ENCODE measurements at regions not wholly inside any gene's neighbourhood (a gene's known extent, or its start where the extent isn't known, plus 50 kb on each side); places are given as distances from the start of the nearest gene placed in this dataset.
A peak's percentile ranks its signal among the peaks of the same experiment; 100 is the strongest.

DNA sequence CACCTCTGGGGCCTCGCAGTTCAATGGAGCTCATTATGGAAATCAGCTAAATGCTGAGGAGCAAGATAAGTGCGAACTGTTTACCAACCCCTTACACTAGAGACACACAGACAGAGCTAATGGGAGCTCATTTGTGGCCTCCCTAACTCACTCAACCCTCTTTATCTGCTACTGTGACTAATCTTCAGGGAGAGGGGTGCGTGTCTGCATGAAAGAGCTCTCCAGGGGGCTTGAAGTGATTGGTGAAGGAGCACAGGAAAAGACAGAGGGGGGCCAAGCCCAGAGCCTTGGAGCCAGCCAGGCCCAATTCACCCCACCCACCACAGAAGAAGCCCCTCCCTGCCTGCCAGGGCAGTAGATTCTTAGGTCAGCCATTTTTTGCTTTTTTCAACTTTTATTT lies 466.8 kb upstream of the BRINP1 start:
- no peak overlapping the region for H2BK5ac ChIP-seq (ENCODE audit: low read depth, low read length, poor library complexity)

GRCh38 chr9:119834064-119834620 lies 464.9 kb upstream of the BRINP1 start:
- no peak overlapping the region for H2BK120ac ChIP-seq (ENCODE audit: insufficient read depth, low read length, poor library complexity)
- no peak overlapping the region for H3K9ac ChIP-seq (ENCODE audit: low read length)
- no peak overlapping the region for H3K27ac ChIP-seq (ENCODE audit: low read depth, low read length)
- no peaks in the 10 kb centered on the region for H3K9me3 ChIP-seq (ENCODE audit: insufficient read depth, low read depth, low read length)
- no peaks in the 10 kb centered on the region for H3K4me1 ChIP-seq (ENCODE audit: control insufficient read depth in 1 of 2, insufficient read depth in 2 of 2, low read length in 2 of 2)
- WGBS (ENCODE audit: extremely low coverage, insufficient coverage, insufficient read length), result no CpG with 5 or more reads among the region's 6 CpGs
- H3K4me2 ChIP-seq (ENCODE audit: low read length), result no peak overlapping the region
- H3K79me1 ChIP-seq (ENCODE audit: low read length), result no peaks in the 10 kb centered on the region
- H4K8ac ChIP-seq (ENCODE audit: low read depth, low read length), result no peak overlapping the region
- H3K79me2 ChIP-seq (ENCODE audit: control insufficient read depth, insufficient read depth, low read length, poor library complexity), result no peaks in the 10 kb centered on the region
- peak in 1 of 2 donors; percentile 4 for DNase-seq
- no peak overlapping the region for H3K4me3 ChIP-seq (ENCODE audit: low read depth, low read length)
- no peak overlapping the region for H3K4ac ChIP-seq (ENCODE audit: low read depth, low read length)
- H3K27me3 ChIP-seq (ENCODE audit: insufficient read depth, low read length), result no peaks in the 10 kb centered on the region
- no peak overlapping the region for H2BK5ac ChIP-seq (ENCODE audit: low read depth, low read length, poor library complexity)
- no peak overlapping the region for H4K91ac ChIP-seq (ENCODE audit: low read depth, low read length)
- no peak overlapping the region for H3K23ac ChIP-seq (ENCODE audit: low read length)
- H3K14ac ChIP-seq (ENCODE audit: low read length), result no peak overlapping the region
- no peak overlapping the region for H4K12ac ChIP-seq (ENCODE audit: low read depth, low read length)
- no peak overlapping the region for H3K18ac ChIP-seq (ENCODE audit: low read length)
- no peak overlapping the region for H2AK5ac ChIP-seq (ENCODE audit: low read length)
- H2AFZ ChIP-seq (ENCODE audit: insufficient read depth, low read length, poor library complexity), result no peak overlapping the region
- no peak overlapping the region for H2BK12ac ChIP-seq (ENCODE audit: low read length)
- no peaks in the 10 kb centered on the region for H3K36me3 ChIP-seq (ENCODE audit: control insufficient read depth in 1 of 2, insufficient read depth in 2 of 2, low read length in 2 of 2)

More for the DNA sequence above, 466.8 kb upstream of the BRINP1 start:
- H3K79me2 ChIP-seq (ENCODE audit: control insufficient read depth, insufficient read depth, low read length, poor library complexity), result no peaks in the 10 kb centered on the region
- H3K27me3 ChIP-seq (ENCODE audit: insufficient read depth, low read length), result no peaks in the 10 kb centered on the region
- H3K27ac ChIP-seq (ENCODE audit: low read depth, low read length), result no peak overlapping the region
- H3K79me1 ChIP-seq (ENCODE audit: low read length), result no peaks in the 10 kb centered on the region
- H3K4me2 ChIP-seq (ENCODE audit: low read length), result no peak overlapping the region
- no peak overlapping the region for H3K9ac ChIP-seq (ENCODE audit: low read length)
- H3K23ac ChIP-seq (ENCODE audit: low read length), result no peak overlapping the region
- H3K36me3 ChIP-seq (ENCODE audit: control insufficient read depth in 1 of 2, insufficient read depth in 2 of 2, low read length in 2 of 2), result no peaks in the 10 kb centered on the region
- H3K18ac ChIP-seq (ENCODE audit: low read length), result no peak overlapping the region
- H3K14ac ChIP-seq (ENCODE audit: low read length), result no peak overlapping the region
- no peaks in the 10 kb centered on the region for H3K9me3 ChIP-seq (ENCODE audit: insufficient read depth, low read depth, low read length)
- H3K4ac ChIP-seq (ENCODE audit: low read depth, low read length), result no peak overlapping the region
- no peak for DNase-seq
- no peak overlapping the region for H4K8ac ChIP-seq (ENCODE audit: low read depth, low read length)
- H4K12ac ChIP-seq (ENCODE audit: low read depth, low read length), result no peak overlapping the region
- H3K4me3 ChIP-seq (ENCODE audit: low read depth, low read length), result no peak overlapping the region
- H2BK120ac ChIP-seq (ENCODE audit: insufficient read depth, low read length, poor library complexity), result no peak overlapping the region
- no peak overlapping the region for H2BK12ac ChIP-seq (ENCODE audit: low read length)
- no CpG with 5 or more reads among the region's 3 CpGs for WGBS (ENCODE audit: extremely low coverage, insufficient coverage, insufficient read length)
- H3K4me1 ChIP-seq (ENCODE audit: control insufficient read depth in 1 of 2, insufficient read depth in 2 of 2, low read length in 2 of 2), result no peaks in the 10 kb centered on the region
- H2AFZ ChIP-seq (ENCODE audit: insufficient read depth, low read length, poor library complexity), result no peak overlapping the region
- no peak overlapping the region for H4K91ac ChIP-seq (ENCODE audit: low read depth, low read length)
- no peak overlapping the region for H2AK5ac ChIP-seq (ENCODE audit: low read length)

DNA sequence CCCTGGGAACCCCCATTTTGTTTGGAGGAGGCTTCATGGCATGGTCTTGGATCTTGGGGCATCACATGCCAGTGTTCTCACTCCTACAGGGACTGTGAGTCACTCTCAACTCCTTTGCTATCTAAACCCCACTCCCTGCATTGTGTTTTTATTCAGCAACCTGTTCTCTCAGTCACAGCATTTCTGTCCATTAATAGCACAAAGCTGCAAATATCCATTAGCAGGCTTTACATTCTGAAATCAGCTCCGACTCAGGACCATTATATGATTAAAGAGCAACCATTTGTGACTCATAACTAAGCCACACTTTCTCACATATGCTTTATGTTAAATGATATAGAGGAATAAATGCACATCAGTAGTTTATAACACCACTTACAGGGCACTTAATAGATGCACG lies 462.1 kb upstream of the BRINP1 start:
- no peaks in the 10 kb centered on the region for H3K27me3 ChIP-seq (ENCODE audit: insufficient read depth, low read length)
- no peak for DNase-seq
- H2AK5ac ChIP-seq (ENCODE audit: low read length), result no peak overlapping the region
- no peak overlapping the region for H4K91ac ChIP-seq (ENCODE audit: low read depth, low read length)
- no peak overlapping the region for H3K14ac ChIP-seq (ENCODE audit: low read length)
- no peak overlapping the region for H2AFZ ChIP-seq (ENCODE audit: insufficient read depth, low read length, poor library complexity)
- H3K27ac ChIP-seq (ENCODE audit: low read depth, low read length), result no peak overlapping the region
- no peak overlapping the region for H3K4me2 ChIP-seq (ENCODE audit: low read length)
- H4K8ac ChIP-seq (ENCODE audit: low read depth, low read length), result no peak overlapping the region
- WGBS (ENCODE audit: extremely low coverage, insufficient coverage, insufficient read length), result no CpG with 5 or more reads among the region's 2 CpGs
- no peak overlapping the region for H2BK120ac ChIP-seq (ENCODE audit: insufficient read depth, low read length, poor library complexity)
- H3K9ac ChIP-seq (ENCODE audit: low read length), result no peak overlapping the region
- no peak overlapping the region for H3K18ac ChIP-seq (ENCODE audit: low read length)
- no peaks in the 10 kb centered on the region for H3K4me1 ChIP-seq (ENCODE audit: control insufficient read depth in 1 of 2, insufficient read depth in 2 of 2, low read length in 2 of 2)
- no peak overlapping the region for H2BK5ac ChIP-seq (ENCODE audit: low read depth, low read length, poor library complexity)
- H4K12ac ChIP-seq (ENCODE audit: low read depth, low read length), result no peak overlapping the region
- H3K79me2 ChIP-seq (ENCODE audit: control insufficient read depth, insufficient read depth, low read length, poor library complexity), result no peaks in the 10 kb centered on the region
- no peak overlapping the region for H2BK12ac ChIP-seq (ENCODE audit: low read length)
- no peak overlapping the region for H3K4me3 ChIP-seq (ENCODE audit: low read depth, low read length)
- no peak overlapping the region for H3K23ac ChIP-seq (ENCODE audit: low read length)
- no peak overlapping the region for H3K4ac ChIP-seq (ENCODE audit: low read depth, low read length)
- H3K36me3 ChIP-seq (ENCODE audit: control insufficient read depth in 1 of 2, insufficient read depth in 2 of 2, low read length in 2 of 2), result no peaks in the 10 kb centered on the region
- no peaks in the 10 kb centered on the region for H3K9me3 ChIP-seq (ENCODE audit: insufficient read depth, low read depth, low read length)
- no peaks in the 10 kb centered on the region for H3K79me1 ChIP-seq (ENCODE audit: low read length)

DNA sequence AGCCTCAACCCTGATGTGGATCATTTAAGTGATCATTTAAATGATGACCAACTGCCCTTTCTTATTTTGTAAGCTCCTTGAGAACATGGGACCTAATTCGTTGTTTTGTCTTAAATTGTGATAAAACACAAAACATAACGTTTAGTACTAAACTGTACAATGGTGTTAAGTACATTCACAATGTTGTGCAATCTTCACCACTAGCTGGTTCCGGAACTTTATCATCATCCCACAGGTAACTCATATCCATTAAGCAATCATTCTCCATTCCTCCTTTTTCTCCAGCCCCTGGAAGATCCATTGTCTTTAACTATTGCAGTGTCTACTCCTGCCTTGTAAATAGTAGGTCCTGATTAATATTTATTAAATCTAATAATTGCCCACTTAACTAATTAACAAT lies 460.5 kb upstream of the BRINP1 start:
- Histone ChIP-seq H3K9me3 (ENCODE audit: insufficient read depth, low read depth, low read length) (no peaks in the 10 kb centered on the region), H3K36me3 (ENCODE audit: control insufficient read depth in 1 of 2, insufficient read depth in 2 of 2, low read length in 2 of 2) (no peaks in the 10 kb centered on the region), H2BK12ac (ENCODE audit: low read length) (no peak overlapping the region), H2AFZ (ENCODE audit: insufficient read depth, low read length, poor library complexity) (no peak overlapping the region), H2AK5ac (ENCODE audit: low read length) (no peak overlapping the region), H3K18ac (ENCODE audit: low read length) (no peak overlapping the region), H3K9ac (ENCODE audit: low read length) (no peak overlapping the region), H4K12ac (ENCODE audit: low read depth, low read length) (no peak overlapping the region), H4K91ac (ENCODE audit: low read depth, low read length) (no peak overlapping the region), H3K79me2 (ENCODE audit: control insufficient read depth, insufficient read depth, low read length, poor library complexity) (no peaks in the 10 kb centered on the region), H2BK5ac (ENCODE audit: low read depth, low read length, poor library complexity) (no peak overlapping the region), H3K4me1 (ENCODE audit: control insufficient read depth in 1 of 2, insufficient read depth in 2 of 2, low read length in 2 of 2) (no peaks in the 10 kb centered on the region), H4K8ac (ENCODE audit: low read depth, low read length) (no peak overlapping the region), H3K14ac (ENCODE audit: low read length) (no peak overlapping the region), H3K4me2 (ENCODE audit: low read length) (no peak overlapping the region), H3K23ac (ENCODE audit: low read length) (no peak overlapping the region), H3K4ac (ENCODE audit: low read depth, low read length) (no peak overlapping the region), H3K27ac (ENCODE audit: low read depth, low read length) (no peak overlapping the region), H3K27me3 (ENCODE audit: insufficient read depth, low read length) (no peaks in the 10 kb centered on the region), H3K4me3 (ENCODE audit: low read depth, low read length) (no peak overlapping the region), H2BK120ac (ENCODE audit: insufficient read depth, low read length, poor library complexity) (no peak overlapping the region), H3K79me1 (ENCODE audit: low read length) (no peaks in the 10 kb centered on the region)
- DNase-seq, result no peak
- no CpG with 5 or more reads among the region's 3 CpGs for WGBS (ENCODE audit: extremely low coverage, insufficient coverage, insufficient read length)

Data from trophoblast cell (in vitro differentiated cells and primary cell).